Activated CD8-positive, alpha-beta memory T cell treated with anti-CD3 and anti-CD28 coated beads for 1 hour (primary cell): ENCODE measurements at regions not wholly inside any gene's neighbourhood (a gene's known extent, or its start where the extent isn't known, plus 50 kb on each side); places are given as distances from the start of the nearest gene placed in this dataset.
"Not testable (repeated sequence)": the region's sequence is repeated elsewhere in the genome, so short reads cannot be mapped to it uniquely, and the experiment has no call there.

Source experiments
- DNase-seq, 2 donors: peaks; one replicate each; pipeline ENCODE4 v3.0.0-alpha.2; 2020; ENCODE audit warnings: low read depth in 1 of 2; ENCODE audit errors: extremely low read depth in 1 of 2

- DNase-seq = no peak
These were observed 63.2 kb downstream of the NENF start for GRCh38 chr1:212495766-212496494.

- DNase-seq = no peak
These were observed 64.0 kb downstream of the NENF start for GRCh38 chr1:212496682-212497081.

- DNase-seq = no peak
These were observed 64.8 kb downstream of the NENF start for GRCh38 chr1:212497553-212497952.

- no peak for DNase-seq
These were observed 65.7 kb downstream of the NENF start for GRCh38 chr1:212498283-212499040.

GRCh38 chr1:212500351-212500750 is 67.6 kb downstream of the NENF start:
- DNase-seq = no peak

- no peak for DNase-seq
These were observed 68.3 kb downstream of the NENF start for GRCh38 chr1:212500983-212501382.

- no peak for DNase-seq
These were observed 71.0 kb downstream of the NENF start for GRCh38 chr1:212503714-212504113.

GRCh38 chr1:212504171-212504803 is 71.6 kb downstream of the NENF start:
- DNase-seq = no peak

GRCh38 chr1:212506666-212507065 is 73.9 kb downstream of the NENF start:
- no peak for DNase-seq

GRCh38 chr1:212507369-212507768 is 74.6 kb downstream of the NENF start:
- no peak for DNase-seq

GRCh38 chr1:212512816-212513559 is 80.3 kb downstream of the NENF start:
- no peak for DNase-seq

GRCh38 chr1:212513586-212513985 is 80.9 kb downstream of the NENF start:
- no peak for DNase-seq

GRCh38 chr1:212514056-212514614 is 81.4 kb downstream of the NENF start:
- DNase-seq = no peak

GRCh38 chr1:212514782-212515181 is 82.1 kb downstream of the NENF start:
- no peak for DNase-seq

GRCh38 chr1:212515329-212515760 is 82.6 kb downstream of the NENF start:
- no peak for DNase-seq

- not testable (repeated sequence) for DNase-seq
These were observed 83.3 kb downstream of the NENF start for GRCh38 chr1:212516012-212516411.

GRCh38 chr1:212518188-212519054 is 85.7 kb downstream of the NENF start:
- DNase-seq = no peak

GRCh38 chr1:212519131-212519530 is 86.4 kb downstream of the NENF start:
- DNase-seq = no peak

GRCh38 chr1:212520299-212520698 is 87.6 kb downstream of the NENF start:
- DNase-seq = no peak

GRCh38 chr1:212520746-212521145 is 87.8 kb upstream of the ATF3 start:
- no peak for DNase-seq
